ENCODE measurements at regions not wholly inside any gene's neighbourhood (a gene's known extent, or its start where the extent isn't known, plus 50 kb on each side); places are given as distances from the start of the nearest gene placed in this dataset.

- no peak for DNase-seq
Measured at GRCh38 chr10:4522296-4523000, 303.6 kb upstream of the AKR1E2 start.

- no peak for DNase-seq
Measured at GRCh38 chr10:4519658-4520402, 306.2 kb upstream of the AKR1E2 start.

- DNase-seq, result no peak
Measured at GRCh38 chr10:4517746-4518145, 308.3 kb upstream of the AKR1E2 start.

- no peak for DNase-seq
Measured at GRCh38 chr10:4515721-4516120, 310.3 kb upstream of the AKR1E2 start.

GRCh38 chr10:4514445-4515108, 311.4 kb upstream of the AKR1E2 start:
- DNase-seq, result no peak

- DNase-seq, result no peak
Measured at GRCh38 chr10:4512671-4513240, 313.3 kb upstream of the AKR1E2 start.

GRCh38 chr10:4512196-4512595, 313.8 kb upstream of the AKR1E2 start:
- no peak for DNase-seq

GRCh38 chr10:4511509-4511908, 314.5 kb upstream of the AKR1E2 start:
- no peak for DNase-seq

GRCh38 chr10:4509405-4509804, 316.6 kb upstream of the AKR1E2 start:
- no peak for DNase-seq

GRCh38 chr10:4506095-4506494, 319.9 kb upstream of the AKR1E2 start:
- no peak for DNase-seq

- DNase-seq, result no peak
Measured at GRCh38 chr10:4504550-4504949, 321.5 kb upstream of the AKR1E2 start.

GRCh38 chr10:4503076-4503475, 322.9 kb upstream of the AKR1E2 start:
- no peak for DNase-seq

GRCh38 chr10:4501306-4501705, 324.7 kb upstream of the AKR1E2 start:
- no peak for DNase-seq

- no peak for DNase-seq
Measured at GRCh38 chr10:4498711-4499251, 327.2 kb upstream of the AKR1E2 start.

- no peak for DNase-seq
Measured at GRCh38 chr10:4494551-4494950, 331.5 kb upstream of the AKR1E2 start.

GRCh38 chr10:4492202-4492601, 333.8 kb upstream of the AKR1E2 start:
- DNase-seq, result no peak

GRCh38 chr10:4488904-4489303, 337.1 kb upstream of the AKR1E2 start:
- no peak for DNase-seq

GRCh38 chr10:4485636-4486035, 340.4 kb upstream of the AKR1E2 start:
- no peak for DNase-seq

GRCh38 chr10:4483811-4484210, 342.2 kb upstream of the AKR1E2 start:
- DNase-seq, result no peak

- no peak for DNase-seq
Measured at GRCh38 chr10:4482659-4483058, 343.3 kb upstream of the AKR1E2 start.

- no peak for DNase-seq
Measured at GRCh38 chr10:4481192-4481591, 344.8 kb upstream of the AKR1E2 start.

- no peak for DNase-seq
Measured at GRCh38 chr10:4479342-4479741, 346.7 kb upstream of the AKR1E2 start.

- no peak for DNase-seq
Measured at GRCh38 chr10:4477664-4478063, 348.3 kb upstream of the AKR1E2 start.

Measured in T1000 (cell line).